Left ventricle myocardium inferior (tissue), 1 donor: ENCODE measurements at regions not wholly inside any gene's neighbourhood (a gene's known extent, or its start where the extent isn't known, plus 50 kb on each side); places are given as distances from the start of the nearest gene placed in this dataset.

Experiments used
- DNase-seq: peaks from one replicate; pipeline ENCODE4 v3.0.0-alpha.2; 2020
- H3K27ac ChIP-seq: fragments of 200-600 bp; replicated peaks from 2 replicates; pipeline ENCODE4 v1.8.0; 2021
- H3K27me3 ChIP-seq: fragments of 200-600 bp; 2 replicates; pipeline ENCODE4 v1.8.0; 2021; ENCODE audit warnings: low read depth
- H3K36me3 ChIP-seq: fragments of 200-600 bp; 2 replicates; pipeline ENCODE4 v1.8.0; 2021
- H3K4me1 ChIP-seq: fragments of 200-600 bp; 2 replicates; pipeline ENCODE4 v1.8.0; 2021
- H3K4me3 ChIP-seq: fragments of 200-600 bp; 2 replicates; pipeline ENCODE4 v1.8.0; 2021; ENCODE audit warnings: mild to moderate bottlenecking, moderate library complexity
- H3K9me3 ChIP-seq: fragments of 200-600 bp; replicated peaks from 2 replicates; pipeline ENCODE4 v1.8.0; 2021
- CTCF ChIP-seq: fragments of 200-600 bp; IDR thresholded peaks from 2 replicates; pipeline ENCODE4 v1.8.0; 2021; ENCODE audit warnings: antibody characterized with exemption, mild to moderate bottlenecking, borderline replicate concordance
- intact Hi-C: fragments of 100-400 bp; cut with micrococcal nuclease; formaldehyde crosslinking; loops from one replicate; pipeline ENCODE4 v1.11.0; 2022
- donor health status: DM: no; HTN: yes; CAD: no; lungs with severe emphysema.

GRCh38 chr4:188511431-188511830 is 372.2 kb downstream of the TRIML1 start:
- Histone ChIP-seq H3K4me1 (no peaks in the 10 kb centered on the region), H3K27ac (no peak overlapping the region), H3K36me3 (no peaks in the 10 kb centered on the region), H3K9me3 (no peaks in the 10 kb centered on the region), H3K27me3 (no peaks in the 10 kb centered on the region), H3K4me3 (no peak overlapping the region)
- DNase-seq: no peak
- intact Hi-C loops: no loop called here
- TF ChIP-seq CTCF: no peak

- intact Hi-C loops: no loop called here
- H3K27me3 ChIP-seq: no peaks in the 10 kb centered on the region
- no peak for TF ChIP-seq CTCF
- H3K4me3 ChIP-seq: no peak overlapping the region
- H3K4me1 ChIP-seq: no peaks in the 10 kb centered on the region
- no peak overlapping the region for H3K27ac ChIP-seq
- no peaks in the 10 kb centered on the region for H3K9me3 ChIP-seq
- DNase-seq: no peak
- H3K36me3 ChIP-seq: no peaks in the 10 kb centered on the region
These were observed 393.5 kb downstream of the TRIML1 start for GRCh38 chr4:188532751-188533150.

- no peak overlapping the region for H3K4me3 ChIP-seq
- H3K4me1 ChIP-seq: no peaks in the 10 kb centered on the region
- no peaks in the 10 kb centered on the region for H3K27me3 ChIP-seq
- no peak for DNase-seq
- no peak overlapping the region for H3K27ac ChIP-seq
- no peaks in the 10 kb centered on the region for H3K36me3 ChIP-seq
- H3K9me3 ChIP-seq: peaks cover 13% of the 10 kb centered on the region
- intact Hi-C loops: no loop called here
- no peak for TF ChIP-seq CTCF
These were observed 395.1 kb downstream of the TRIML1 start for GRCh38 chr4:188534297-188534696.

GRCh38 chr4:188534917-188535316 is 395.7 kb downstream of the TRIML1 start:
- TF ChIP-seq CTCF: no peak
- H3K36me3 ChIP-seq: no peaks in the 10 kb centered on the region
- no peak overlapping the region for H3K27ac ChIP-seq
- H3K4me3 ChIP-seq: no peak overlapping the region
- H3K4me1 ChIP-seq: no peaks in the 10 kb centered on the region
- DNase-seq: no peak
- H3K27me3 ChIP-seq: no peaks in the 10 kb centered on the region
- intact Hi-C loops: no loop called here
- peaks cover 19% of the 10 kb centered on the region for H3K9me3 ChIP-seq

GRCh38 chr4:188536826-188537225 is 397.6 kb downstream of the TRIML1 start:
- Histone ChIP-seq H3K36me3 (no peaks in the 10 kb centered on the region), H3K27ac (no peak overlapping the region), H3K27me3 (no peaks in the 10 kb centered on the region), H3K4me1 (no peaks in the 10 kb centered on the region), H3K4me3 (no peak overlapping the region), H3K9me3 (peaks cover 20% of the 10 kb centered on the region)
- intact Hi-C loops: no loop called here
- no peak for TF ChIP-seq CTCF
- no peak for DNase-seq

GRCh38 chr4:188550296-188550695 is 411.1 kb downstream of the TRIML1 start:
- Histone ChIP-seq H3K27ac (no peak overlapping the region), H3K4me3 (no peak overlapping the region), H3K9me3 (no peaks in the 10 kb centered on the region), H3K36me3 (no peaks in the 10 kb centered on the region), H3K27me3 (peaks cover 3% of the 10 kb centered on the region), H3K4me1 (no peaks in the 10 kb centered on the region)
- DNase-seq: no peak
- intact Hi-C loops: no loop called here
- TF ChIP-seq CTCF: no peak
